ENCODE measurements at regions not wholly inside any gene's neighbourhood (a gene's known extent, or its start where the extent isn't known, plus 50 kb on each side); places are given as distances from the start of the nearest gene placed in this dataset.

DNA sequence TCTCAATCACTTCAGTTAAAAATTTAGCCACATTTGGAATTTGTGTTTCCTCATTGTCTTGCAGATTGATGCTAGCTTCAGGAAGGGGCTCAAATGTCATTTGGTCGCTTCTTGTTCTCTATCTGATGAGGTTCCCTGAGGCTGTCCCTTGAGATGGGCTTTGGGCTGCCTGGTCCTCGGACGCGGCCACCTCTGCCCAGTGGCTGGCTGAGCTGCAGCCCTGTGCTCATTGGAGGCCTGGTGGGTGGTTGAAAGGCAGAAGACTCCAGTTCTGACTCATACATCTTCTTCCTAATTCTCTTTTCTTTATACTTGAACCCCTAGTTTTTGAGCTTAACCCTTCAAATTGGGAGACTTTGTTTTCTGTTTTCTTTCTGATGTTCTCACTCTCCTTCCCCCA lies 78.8 kb upstream of the NTRK2 start:
- H3K9me3 ChIP-seq (ENCODE audit: insufficient read depth, low read length): no peaks in the 10 kb centered on the region
- no peak overlapping the region for H3K9ac ChIP-seq (ENCODE audit: insufficient read length, low read depth)
- DNase-seq (ENCODE audit: low read depth, low spot score): no peak
- no peaks in the 10 kb centered on the region for H3K4me1 ChIP-seq (ENCODE audit: insufficient read depth, insufficient read length)
- H3K36me3 ChIP-seq (ENCODE audit: insufficient read depth, insufficient read length, low read length): no peaks in the 10 kb centered on the region
- TF ChIP-seq YY1 (IDR thresholded peaks at IDR 0.05; ENCODE audit: insufficient read depth, insufficient read length) (no peak), SUZ12 (IDR thresholded peaks at IDR 0.05; ENCODE audit: extremely low read depth, insufficient read depth, insufficient read length) (no peak), ZNF274 (IDR thresholded peaks at IDR 0.05; ENCODE audit: low read depth, low read length) (no peak)
- H3K4me3 ChIP-seq (ENCODE audit: insufficient read length, low read depth): no peak overlapping the region
- H3K27me3 ChIP-seq (ENCODE audit: insufficient read depth, insufficient read length): no peaks in the 10 kb centered on the region

DNA sequence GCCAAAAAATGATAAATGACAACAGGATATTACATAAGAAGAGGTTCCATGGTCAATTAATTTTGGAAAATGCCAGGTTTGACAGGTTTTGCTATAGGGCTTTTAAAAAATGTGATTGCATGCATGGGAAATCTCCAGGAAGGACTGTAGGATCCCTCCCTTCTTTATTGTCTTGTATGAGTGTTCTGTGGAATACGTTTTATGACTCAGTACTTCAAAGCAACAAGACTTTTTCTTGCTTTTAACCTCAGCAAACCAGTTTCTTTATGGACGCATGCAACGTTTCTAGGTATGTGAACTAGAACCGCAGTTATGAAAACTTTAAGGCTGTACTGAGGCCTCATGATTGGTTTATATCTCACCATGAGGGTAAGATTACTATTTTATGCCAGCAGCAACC lies 76.6 kb upstream of the NTRK2 start:
- Histone ChIP-seq H3K4me1 (ENCODE audit: insufficient read depth, insufficient read length) (no peaks in the 10 kb centered on the region), H3K36me3 (ENCODE audit: insufficient read depth, insufficient read length, low read length) (no peaks in the 10 kb centered on the region), H3K4me3 (ENCODE audit: insufficient read length, low read depth) (no peak overlapping the region), H3K9ac (ENCODE audit: insufficient read length, low read depth) (no peak overlapping the region), H3K9me3 (ENCODE audit: insufficient read depth, low read length) (no peaks in the 10 kb centered on the region), H3K27me3 (ENCODE audit: insufficient read depth, insufficient read length) (no peaks in the 10 kb centered on the region)
- TF ChIP-seq YY1 (IDR thresholded peaks at IDR 0.05; ENCODE audit: insufficient read depth, insufficient read length): no peak
- TF ChIP-seq SUZ12 (IDR thresholded peaks at IDR 0.05; ENCODE audit: extremely low read depth, insufficient read depth, insufficient read length): no peak
- TF ChIP-seq ZNF274 (IDR thresholded peaks at IDR 0.05; ENCODE audit: low read depth, low read length): no peak
- DNase-seq (ENCODE audit: low read depth, low spot score): no peak

DNA sequence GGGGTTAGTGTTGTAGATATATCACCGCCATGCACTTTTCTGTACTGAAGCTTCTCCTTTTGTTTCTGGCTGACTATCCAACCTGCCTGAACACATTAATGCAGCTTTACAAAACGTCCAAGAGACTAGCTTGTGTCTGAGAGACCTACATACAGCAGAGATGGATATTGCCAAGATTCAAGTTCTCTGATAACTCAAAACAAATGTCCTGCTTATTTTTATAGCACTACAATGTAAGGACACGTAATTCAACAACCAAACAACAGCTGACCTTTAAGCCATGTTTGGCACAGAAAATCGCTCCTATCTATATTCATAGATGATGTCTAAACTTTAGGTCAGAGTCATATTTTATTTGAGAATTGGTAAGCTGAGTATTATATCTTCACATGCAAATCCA lies 76.2 kb upstream of the NTRK2 start:
- TF ChIP-seq YY1 (IDR thresholded peaks at IDR 0.05; ENCODE audit: insufficient read depth, insufficient read length): no peak
- TF ChIP-seq ZNF274 (IDR thresholded peaks at IDR 0.05; ENCODE audit: low read depth, low read length): no peak
- TF ChIP-seq SUZ12 (IDR thresholded peaks at IDR 0.05; ENCODE audit: extremely low read depth, insufficient read depth, insufficient read length): no peak
- no peaks in the 10 kb centered on the region for H3K4me1 ChIP-seq (ENCODE audit: insufficient read depth, insufficient read length)
- no peak overlapping the region for H3K4me3 ChIP-seq (ENCODE audit: insufficient read length, low read depth)
- no peaks in the 10 kb centered on the region for H3K36me3 ChIP-seq (ENCODE audit: insufficient read depth, insufficient read length, low read length)
- no peak overlapping the region for H3K9ac ChIP-seq (ENCODE audit: insufficient read length, low read depth)
- no peak for DNase-seq (ENCODE audit: low read depth, low spot score)
- H3K9me3 ChIP-seq (ENCODE audit: insufficient read depth, low read length): no peaks in the 10 kb centered on the region
- no peaks in the 10 kb centered on the region for H3K27me3 ChIP-seq (ENCODE audit: insufficient read depth, insufficient read length)

DNA sequence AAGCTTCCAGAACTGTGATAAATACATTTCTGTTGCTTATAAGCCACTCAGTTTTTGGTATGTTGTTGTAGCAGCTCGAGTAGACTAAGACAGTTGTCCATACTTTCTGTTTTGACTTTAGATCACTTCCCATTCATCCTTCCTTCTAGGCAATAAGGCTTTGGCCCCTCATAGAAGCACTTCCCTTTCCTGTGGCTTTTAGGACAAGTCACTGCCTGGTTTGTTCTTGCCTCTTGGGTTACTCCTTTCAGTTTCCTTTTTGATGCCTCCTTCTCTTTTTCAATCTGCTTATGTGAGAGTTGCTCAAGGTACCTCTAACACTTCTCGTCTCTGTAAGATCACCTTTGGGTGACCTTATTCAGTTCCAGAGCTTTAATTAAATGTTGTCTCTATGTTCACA lies 72.4 kb upstream of the NTRK2 start:
- H3K4me1 ChIP-seq (ENCODE audit: insufficient read depth, insufficient read length): no peaks in the 10 kb centered on the region
- no peaks in the 10 kb centered on the region for H3K36me3 ChIP-seq (ENCODE audit: insufficient read depth, insufficient read length, low read length)
- no peaks in the 10 kb centered on the region for H3K27me3 ChIP-seq (ENCODE audit: insufficient read depth, insufficient read length)
- H3K4me3 ChIP-seq (ENCODE audit: insufficient read length, low read depth): no peak overlapping the region
- TF ChIP-seq SUZ12 (IDR thresholded peaks at IDR 0.05; ENCODE audit: extremely low read depth, insufficient read depth, insufficient read length): no peak
- TF ChIP-seq ZNF274 (IDR thresholded peaks at IDR 0.05; ENCODE audit: low read depth, low read length): no peak
- TF ChIP-seq YY1 (IDR thresholded peaks at IDR 0.05; ENCODE audit: insufficient read depth, insufficient read length): no peak
- no peak for DNase-seq (ENCODE audit: low read depth, low spot score)
- H3K9ac ChIP-seq (ENCODE audit: insufficient read length, low read depth): no peak overlapping the region
- H3K9me3 ChIP-seq (ENCODE audit: insufficient read depth, low read length): no peaks in the 10 kb centered on the region

DNA sequence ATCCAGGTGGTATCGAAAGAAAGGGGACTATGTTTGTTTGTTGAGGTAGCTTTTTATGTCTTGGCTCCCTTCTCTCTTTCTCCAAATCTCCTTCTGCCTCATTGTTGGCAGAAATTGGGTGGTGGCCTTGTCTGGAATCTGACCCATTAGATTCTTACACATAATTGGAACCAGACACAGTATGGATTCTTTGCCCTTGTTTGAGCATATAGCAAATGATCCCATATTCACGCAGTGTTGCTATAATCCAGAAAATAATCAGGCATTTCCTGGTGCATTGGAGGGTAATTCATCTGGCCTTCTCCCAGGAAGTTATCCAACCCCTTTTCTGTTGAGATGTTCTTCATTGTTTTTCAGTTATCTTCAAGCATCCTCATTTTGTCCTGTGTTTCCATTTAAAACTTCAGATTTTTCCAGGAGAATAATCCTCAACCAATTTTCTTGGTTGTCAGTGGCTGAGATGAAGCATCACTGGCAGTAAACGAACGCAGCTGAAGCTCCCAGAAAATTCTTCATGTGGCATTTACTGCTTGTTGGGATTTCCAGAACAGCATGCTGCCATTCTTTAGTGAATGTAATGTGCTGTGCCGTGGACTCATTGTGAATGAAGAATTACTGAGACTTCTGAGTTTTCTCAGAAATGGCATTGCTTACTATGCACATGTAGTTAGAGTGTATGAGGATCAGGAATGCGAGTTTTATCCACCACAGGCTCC lies 70.5 kb upstream of the NTRK2 start:
- H3K36me3 ChIP-seq (ENCODE audit: insufficient read depth, insufficient read length, low read length): no peaks in the 10 kb centered on the region
- TF ChIP-seq YY1 (IDR thresholded peaks at IDR 0.05; ENCODE audit: insufficient read depth, insufficient read length) (no peak), ZNF274 (IDR thresholded peaks at IDR 0.05; ENCODE audit: low read depth, low read length) (no peak), SUZ12 (IDR thresholded peaks at IDR 0.05; ENCODE audit: extremely low read depth, insufficient read depth, insufficient read length) (no peak)
- no peak overlapping the region for H3K4me3 ChIP-seq (ENCODE audit: insufficient read length, low read depth)
- H3K27me3 ChIP-seq (ENCODE audit: insufficient read depth, insufficient read length): no peaks in the 10 kb centered on the region
- no peak overlapping the region for H3K9ac ChIP-seq (ENCODE audit: insufficient read length, low read depth)
- no peaks in the 10 kb centered on the region for H3K9me3 ChIP-seq (ENCODE audit: insufficient read depth, low read length)
- H3K4me1 ChIP-seq (ENCODE audit: insufficient read depth, insufficient read length): no peaks in the 10 kb centered on the region
- no peak for DNase-seq (ENCODE audit: low read depth, low spot score)

DNA sequence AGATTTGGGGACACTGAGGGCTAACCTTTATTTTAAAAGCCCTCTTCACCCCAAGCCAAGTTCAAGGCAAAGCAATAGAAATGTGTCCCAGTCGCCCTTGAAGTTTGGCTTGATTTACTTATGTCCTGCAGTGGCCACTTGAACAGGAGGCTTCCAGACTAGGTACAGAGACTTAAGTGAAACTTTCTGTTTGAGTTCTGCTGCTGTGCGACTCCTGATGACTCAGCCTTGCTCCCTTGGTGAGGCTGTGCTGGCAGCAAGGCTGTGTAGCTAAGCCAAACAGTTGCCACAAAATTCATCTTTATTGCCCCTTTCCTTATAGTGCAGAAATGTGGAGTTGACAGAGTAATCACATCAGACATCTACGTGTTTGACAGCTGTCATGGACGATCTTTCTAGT lies 68.8 kb upstream of the NTRK2 start:
- H3K27me3 ChIP-seq (ENCODE audit: insufficient read depth, insufficient read length): no peaks in the 10 kb centered on the region
- H3K9ac ChIP-seq (ENCODE audit: insufficient read length, low read depth): no peak overlapping the region
- H3K4me3 ChIP-seq (ENCODE audit: insufficient read length, low read depth): no peak overlapping the region
- H3K4me1 ChIP-seq (ENCODE audit: insufficient read depth, insufficient read length): no peaks in the 10 kb centered on the region
- H3K9me3 ChIP-seq (ENCODE audit: insufficient read depth, low read length): no peaks in the 10 kb centered on the region
- no peak for DNase-seq (ENCODE audit: low read depth, low spot score)
- no peaks in the 10 kb centered on the region for H3K36me3 ChIP-seq (ENCODE audit: insufficient read depth, insufficient read length, low read length)
- TF ChIP-seq ZNF274 (IDR thresholded peaks at IDR 0.05; ENCODE audit: low read depth, low read length) (no peak), YY1 (IDR thresholded peaks at IDR 0.05; ENCODE audit: insufficient read depth, insufficient read length) (no peak), SUZ12 (IDR thresholded peaks at IDR 0.05; ENCODE audit: extremely low read depth, insufficient read depth, insufficient read length) (no peak)

DNA sequence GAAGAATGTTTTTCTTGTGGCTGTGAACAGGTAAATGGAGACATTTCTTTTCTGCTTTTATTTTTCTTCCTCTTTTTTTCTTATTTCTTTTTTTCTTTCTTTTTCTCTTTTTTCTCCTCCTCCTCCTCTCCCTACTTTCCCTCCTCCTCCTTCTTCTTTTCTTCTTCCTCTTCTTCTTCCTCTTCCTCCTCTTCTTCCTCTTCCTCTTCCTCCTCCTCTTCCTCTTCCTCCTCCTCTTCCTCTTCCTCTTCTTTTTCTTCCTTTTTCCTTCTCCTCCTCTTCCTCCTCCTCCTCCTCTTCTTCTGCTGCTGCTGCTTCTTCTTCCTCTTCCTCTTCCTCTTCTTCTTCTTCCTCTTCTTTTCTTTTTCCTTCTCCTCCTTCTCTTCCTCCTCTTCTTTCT lies 65.3 kb upstream of the NTRK2 start:
- H3K4me1 ChIP-seq (ENCODE audit: insufficient read depth, insufficient read length): no peaks in the 10 kb centered on the region
- H3K27me3 ChIP-seq (ENCODE audit: insufficient read depth, insufficient read length): no peaks in the 10 kb centered on the region
- DNase-seq (ENCODE audit: low read depth, low spot score): no peak
- H3K9me3 ChIP-seq (ENCODE audit: insufficient read depth, low read length): no peaks in the 10 kb centered on the region; the same call in 1 of the 2 replicates
- H3K4me3 ChIP-seq (ENCODE audit: insufficient read length, low read depth): no peak overlapping the region
- H3K36me3 ChIP-seq (ENCODE audit: insufficient read depth, insufficient read length, low read length): no peaks in the 10 kb centered on the region
- H3K9ac ChIP-seq (ENCODE audit: insufficient read length, low read depth): no peak overlapping the region
- TF ChIP-seq ZNF274 (IDR thresholded peaks at IDR 0.05; ENCODE audit: low read depth, low read length) (no peak), SUZ12 (IDR thresholded peaks at IDR 0.05; ENCODE audit: extremely low read depth, insufficient read depth, insufficient read length) (no peak)

All from NT2/D1 (cell line).